HG02588 (cell line): ENCODE measurements at regions not wholly inside any gene's neighbourhood (a gene's known extent, or its start where the extent isn't known, plus 50 kb on each side); places are given as distances from the start of the nearest gene placed in this dataset.
"Not testable (repeated sequence)": the region's sequence is repeated elsewhere in the genome, so short reads cannot be mapped to it uniquely, and the experiment has no call there.

ENCODE experiments used
- ATAC-seq: cut with Tn5 transposase; IDR thresholded peaks from one replicate; pipeline ENCODE4 v1.9.1; 2021; ENCODE audit warnings: mild to moderate bottlenecking, moderate library complexity; ENCODE audit not compliant: unreplicated experiment

- no peak for ATAC-seq
These were observed 155.2 kb upstream of the PTPN1 start for GRCh38 chr20:50354721-50355589.

GRCh38 chr20:50355590-50356524 lies 154.3 kb upstream of the PTPN1 start:
- no peak for ATAC-seq

- ATAC-seq = no peak
These were observed 153.7 kb upstream of the PTPN1 start for GRCh38 chr20:50356525-50356885.

- ATAC-seq = no peak
These were observed 153.0 kb upstream of the PTPN1 start for GRCh38 chr20:50356962-50357782.

GRCh38 chr20:50357783-50358161 lies 152.4 kb upstream of the PTPN1 start:
- ATAC-seq = no peak

GRCh38 chr20:50358166-50358565 lies 152.0 kb upstream of the PTPN1 start:
- ATAC-seq = no peak

GRCh38 chr20:50358971-50359370 lies 151.2 kb upstream of the PTPN1 start:
- no peak for ATAC-seq

GRCh38 chr20:50359607-50360217 lies 150.5 kb upstream of the PTPN1 start:
- no peak for ATAC-seq

- ATAC-seq = no peak
These were observed 149.9 kb upstream of the PTPN1 start for GRCh38 chr20:50360218-50360672.

- ATAC-seq = no peak
These were observed 149.3 kb upstream of the PTPN1 start for GRCh38 chr20:50360921-50361320.

GRCh38 chr20:50362177-50362576 lies 148.0 kb upstream of the PTPN1 start:
- not testable (repeated sequence) for ATAC-seq

- ATAC-seq = no peak
These were observed 147.2 kb upstream of the PTPN1 start for GRCh38 chr20:50363027-50363426.

GRCh38 chr20:50363479-50363878 lies 146.7 kb upstream of the PTPN1 start:
- no peak for ATAC-seq

GRCh38 chr20:50364542-50364941 lies 145.6 kb upstream of the PTPN1 start:
- ATAC-seq = no peak

GRCh38 chr20:50366270-50367103 lies 143.7 kb upstream of the PTPN1 start:
- ATAC-seq = no peak

GRCh38 chr20:50367104-50367674 lies 143.0 kb upstream of the PTPN1 start:
- ATAC-seq = no peak

- no peak for ATAC-seq
These were observed 142.3 kb upstream of the PTPN1 start for GRCh38 chr20:50367739-50368375.

- no peak for ATAC-seq
These were observed 141.8 kb upstream of the PTPN1 start for GRCh38 chr20:50368386-50368785.

GRCh38 chr20:50368813-50369224 lies 141.4 kb upstream of the PTPN1 start:
- no peak for ATAC-seq
